DND-41 (cell line): ENCODE measurements at regions not wholly inside any gene's neighbourhood (a gene's known extent, or its start where the extent isn't known, plus 50 kb on each side); places are given as distances from the start of the nearest gene placed in this dataset.

ENCODE experiments used
- ATAC-seq: fragments of 200-7000 bp; cut with Tn5 transposase; 3 replicates; pipeline ENCODE4 v1.9.1; 2021; ENCODE audit warnings: low read depth; ENCODE audit not compliant: insufficient read depth
- DNase-seq: peaks from one replicate; pipeline ENCODE4 v3.0.0-alpha.2; 2020
- H2AFZ ChIP-seq: 2 replicates; pipeline ENCODE4 v1.6.0; 2012; ENCODE audit warnings: low read depth, low read length
- H3K27ac ChIP-seq: 2 replicates; pipeline ENCODE4 v1.5.1; 2012; ENCODE audit warnings: low read length, inconsistent platforms
- H3K27me3 ChIP-seq: fragments of 200-600 bp; sonication (generic); 2 replicates; pipeline ENCODE4 v1.6.0; 2012; ENCODE audit warnings: low read length, mild to moderate bottlenecking, inconsistent platforms; ENCODE audit not compliant: insufficient read depth, poor library complexity
- H3K36me3 ChIP-seq: 2 replicates; pipeline ENCODE4 v1.5.1; 2012; ENCODE audit warnings: low read length, inconsistent platforms; ENCODE audit not compliant: insufficient read depth
- H3K4me1 ChIP-seq: 2 replicates; pipeline ENCODE4 v1.5.1; 2012; ENCODE audit warnings: mild to moderate bottlenecking, low read length; ENCODE audit not compliant: insufficient read depth
- H3K4me2 ChIP-seq: 2 replicates; pipeline ENCODE4 v1.6.0; 2012; ENCODE audit warnings: mild to moderate bottlenecking, moderate library complexity, low read length, inconsistent platforms; ENCODE audit not compliant: insufficient read depth
- H3K4me3 ChIP-seq, 2 experiments: fragments of 200-600 bp in 1 of 2; shearing (Covaris generic) in 1 of 2; 2 replicates each; pipeline ENCODE4 v1.5.1; 2012 to 2016; ENCODE audit warnings: inconsistent platforms in 2 of 2, low read length in 2 of 2, mild to moderate bottlenecking in 2 of 2, low read depth in 1 of 2, moderate library complexity in 1 of 2
- H3K79me2 ChIP-seq: 2 replicates; pipeline ENCODE4 v1.6.0; 2012; ENCODE audit warnings: low read length, inconsistent platforms; ENCODE audit not compliant: insufficient read depth
- H3K9ac ChIP-seq: 2 replicates; pipeline ENCODE4 v1.6.0; 2012; ENCODE audit warnings: low read depth, mild to moderate bottlenecking, inconsistent platforms, low read length, moderate library complexity
- H3K9me3 ChIP-seq: 2 replicates; pipeline ENCODE4 v1.5.1; 2012; ENCODE audit warnings: low read length, moderate library complexity, mild to moderate bottlenecking, inconsistent platforms; ENCODE audit not compliant: insufficient read depth, severe bottlenecking
- H4K20me1 ChIP-seq: 2 replicates; pipeline ENCODE4 v1.6.0; 2012; ENCODE audit warnings: low read length; ENCODE audit not compliant: insufficient read depth
- EZH2 ChIP-seq: IDR thresholded peaks from 3 replicates; pipeline ENCODE4 v1.6.1; 2012; ENCODE audit warnings: borderline replicate concordance, low read depth, mild to moderate bottlenecking, moderate library complexity, low read length, inconsistent platforms; ENCODE audit not compliant: severe bottlenecking
- TF ChIP-seq, protein P1 (sequence below): IDR thresholded peaks from 2 replicates; pipeline ENCODE4 v1.5.1; 2012; ENCODE audit warnings: borderline replicate concordance, low read length, moderate library complexity, mild to moderate bottlenecking; ENCODE audit not compliant: poor library complexity, severe bottlenecking; ENCODE audit errors: extremely low read depth

GRCh38 chr18:41009926-41010325 lies 945.1 kb upstream of the PIK3C3 start:
- H3K9ac ChIP-seq, result no peak overlapping the region
- H4K20me1 ChIP-seq, result no peaks in the 10 kb centered on the region
- no peak overlapping the region for H3K27ac ChIP-seq
- H3K79me2 ChIP-seq, result no peaks in the 10 kb centered on the region
- no peaks in the 10 kb centered on the region for H3K9me3 ChIP-seq
- no peaks in the 10 kb centered on the region for H3K4me1 ChIP-seq
- no peak overlapping the region for H3K4me2 ChIP-seq
- no peaks in the 10 kb centered on the region for H3K27me3 ChIP-seq
- H3K4me3 ChIP-seq, result no peak overlapping the region
- no peak for ATAC-seq
- no peak overlapping the region for H2AFZ ChIP-seq
- DNase-seq, result no peak
- H3K36me3 ChIP-seq, result no peaks in the 10 kb centered on the region
- TF ChIP-seq, protein P1, sequence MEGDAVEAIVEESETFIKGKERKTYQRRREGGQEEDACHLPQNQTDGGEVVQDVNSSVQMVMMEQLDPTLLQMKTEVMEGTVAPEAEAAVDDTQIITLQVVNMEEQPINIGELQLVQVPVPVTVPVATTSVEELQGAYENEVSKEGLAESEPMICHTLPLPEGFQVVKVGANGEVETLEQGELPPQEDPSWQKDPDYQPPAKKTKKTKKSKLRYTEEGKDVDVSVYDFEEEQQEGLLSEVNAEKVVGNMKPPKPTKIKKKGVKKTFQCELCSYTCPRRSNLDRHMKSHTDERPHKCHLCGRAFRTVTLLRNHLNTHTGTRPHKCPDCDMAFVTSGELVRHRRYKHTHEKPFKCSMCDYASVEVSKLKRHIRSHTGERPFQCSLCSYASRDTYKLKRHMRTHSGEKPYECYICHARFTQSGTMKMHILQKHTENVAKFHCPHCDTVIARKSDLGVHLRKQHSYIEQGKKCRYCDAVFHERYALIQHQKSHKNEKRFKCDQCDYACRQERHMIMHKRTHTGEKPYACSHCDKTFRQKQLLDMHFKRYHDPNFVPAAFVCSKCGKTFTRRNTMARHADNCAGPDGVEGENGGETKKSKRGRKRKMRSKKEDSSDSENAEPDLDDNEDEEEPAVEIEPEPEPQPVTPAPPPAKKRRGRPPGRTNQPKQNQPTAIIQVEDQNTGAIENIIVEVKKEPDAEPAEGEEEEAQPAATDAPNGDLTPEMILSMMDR, result no peak
- TF ChIP-seq EZH2, result no peak

DNA sequence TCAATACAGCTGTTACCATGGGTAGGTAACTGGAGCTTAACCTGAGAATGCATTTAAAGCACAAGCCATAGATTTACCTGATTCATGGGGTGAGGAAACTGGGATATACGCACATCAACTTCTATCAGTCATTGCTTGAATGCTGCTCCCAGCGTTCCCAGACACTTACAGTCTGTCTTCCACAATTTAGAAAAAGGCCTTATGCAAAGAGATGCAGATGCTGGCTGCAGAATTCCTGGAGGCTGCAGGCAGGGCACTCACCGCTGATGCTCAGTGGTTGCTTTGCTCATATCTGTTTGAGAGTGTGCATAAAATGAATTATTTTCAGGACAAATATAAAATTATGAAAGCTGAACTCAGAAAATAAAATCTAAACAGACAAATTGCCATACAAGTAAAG lies 950.7 kb upstream of the PIK3C3 start:
- no peak for ATAC-seq
- DNase-seq, result no peak
- no peak overlapping the region for H3K9ac ChIP-seq
- H3K27me3 ChIP-seq, result no peaks in the 10 kb centered on the region
- H3K9me3 ChIP-seq, result no peaks in the 10 kb centered on the region
- no peaks in the 10 kb centered on the region for H3K4me1 ChIP-seq
- no peak overlapping the region for H3K27ac ChIP-seq
- no peak for TF ChIP-seq EZH2
- TF ChIP-seq, protein P1, result no peak
- H3K36me3 ChIP-seq, result no peaks in the 10 kb centered on the region
- H3K4me3 ChIP-seq, result no peak overlapping the region
- no peak overlapping the region for H2AFZ ChIP-seq
- H3K79me2 ChIP-seq, result no peaks in the 10 kb centered on the region
- no peaks in the 10 kb centered on the region for H4K20me1 ChIP-seq
- H3K4me2 ChIP-seq, result no peak overlapping the region

DNA sequence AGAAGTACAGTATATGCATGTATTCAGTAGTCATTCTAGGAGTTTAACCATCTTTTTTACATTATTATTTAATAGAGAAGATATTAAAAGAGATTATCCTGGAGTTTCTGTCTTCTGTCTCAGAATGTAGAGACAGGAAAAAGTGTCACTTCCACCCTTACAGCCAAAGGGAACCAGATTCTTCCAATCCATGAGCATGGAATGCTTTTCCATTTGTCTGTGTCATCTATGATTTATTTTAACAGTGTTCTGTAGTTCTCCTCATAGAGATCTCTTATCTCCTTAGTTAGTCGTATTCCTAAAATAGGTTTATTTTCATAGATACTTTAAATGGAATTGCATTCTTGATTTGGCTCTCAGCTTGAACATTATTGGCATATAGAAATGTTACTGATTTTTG lies 959.5 kb upstream of the PIK3C3 start:
- DNase-seq (no peak), ATAC-seq (no peak)
- Histone ChIP-seq H3K36me3 (no peaks in the 10 kb centered on the region), H3K79me2 (no peaks in the 10 kb centered on the region), H3K4me3 (no peak overlapping the region), H3K9ac (no peak overlapping the region), H2AFZ (no peak overlapping the region), H3K27me3 (no peaks in the 10 kb centered on the region), H3K4me1 (no peaks in the 10 kb centered on the region), H3K27ac (no peak overlapping the region), H4K20me1 (no peaks in the 10 kb centered on the region), H3K9me3 (no peaks in the 10 kb centered on the region), H3K4me2 (no peak overlapping the region)
- TF ChIP-seq, protein P1, result no peak
- TF ChIP-seq EZH2, result no peak

- Histone ChIP-seq H3K9me3 (no peaks in the 10 kb centered on the region), H3K4me2 (no peak overlapping the region), H3K27ac (no peak overlapping the region), H3K79me2 (no peaks in the 10 kb centered on the region), H3K36me3 (no peaks in the 10 kb centered on the region), H2AFZ (no peak overlapping the region), H3K9ac (no peak overlapping the region), H4K20me1 (no peaks in the 10 kb centered on the region), H3K4me1 (no peaks in the 10 kb centered on the region), H3K27me3 (no peaks in the 10 kb centered on the region), H3K4me3 (no peak overlapping the region)
- no peak for ATAC-seq
- TF ChIP-seq, protein P1, result no peak
- TF ChIP-seq EZH2, result no peak
- DNase-seq, result no peak
Measured at GRCh38 chr18:40993363-40993762, 961.7 kb upstream of the PIK3C3 start.
